SU-DHL-6 (cell line): ENCODE measurements at regions not wholly inside any gene's neighbourhood (a gene's known extent, or its start where the extent isn't known, plus 50 kb on each side); places are given as distances from the start of the nearest gene placed in this dataset.

Experiments used
- H2AFZ ChIP-seq: fragments of 200-600 bp; sonication (generic); 2 replicates; pipeline ENCODE4 v1.6.1; 2014; ENCODE audit warnings: low read depth, mild to moderate bottlenecking, moderate library complexity, mixed read lengths, antibody characterized with exemption, low read length; ENCODE audit not compliant: severe bottlenecking
- H3F3A ChIP-seq: fragments of 200-600 bp; shearing (Covaris generic); 2 replicates; pipeline ENCODE4 v1.6.0; 2016; ENCODE audit warnings: antibody characterized with exemption, mild to moderate bottlenecking; ENCODE audit not compliant: insufficient read depth
- H3K27ac ChIP-seq: fragments of 200-600 bp; sonication (generic); 2 replicates; pipeline ENCODE4 v1.5.1; 2016; ENCODE audit warnings: low read depth, mild to moderate bottlenecking, low read length, moderate library complexity, mixed read lengths
- H3K27me3 ChIP-seq: fragments of 200-600 bp; sonication (generic), shearing (Covaris generic); 2 replicates; pipeline ENCODE4 v1.6.0; 2014; ENCODE audit warnings: mild to moderate bottlenecking, low read length
- H3K36me3 ChIP-seq: fragments of 200-600 bp; sonication (generic); 2 replicates; pipeline ENCODE4 v1.6.1; 2014; ENCODE audit warnings: mild to moderate bottlenecking, low read length, mixed read lengths
- H3K4me2 ChIP-seq: fragments of 300-600, 200-600 bp; shearing (Covaris generic), sonication (generic); 2 replicates; pipeline ENCODE4 v1.6.0; 2014; ENCODE audit warnings: low read length, low read depth, mild to moderate bottlenecking; ENCODE audit not compliant: poor library complexity, severe bottlenecking
- H3K4me3 ChIP-seq: fragments of 200-600 bp; sonication (generic); 2 replicates; pipeline ENCODE4 v1.5.1; 2014; ENCODE audit warnings: antibody characterized with exemption, low read length, mild to moderate bottlenecking, mixed read lengths; ENCODE audit not compliant: insufficient read depth, poor library complexity, severe bottlenecking
- H3K79me2 ChIP-seq: fragments of 200-600 bp; sonication (generic); 2 replicates; pipeline ENCODE4 v1.6.1; 2014; ENCODE audit warnings: mild to moderate bottlenecking, low read length, moderate library complexity; ENCODE audit not compliant: insufficient read depth
- H3K9ac ChIP-seq: fragments of 200-600 bp; sonication (generic); 2 replicates; pipeline ENCODE4 v1.7.0; 2014; ENCODE audit warnings: mild to moderate bottlenecking, low read length
- H3K9me2 ChIP-seq: fragments of 200-600 bp; sonication (generic); replicated peaks from 2 replicates; pipeline ENCODE4 v1.6.1; 2014; ENCODE audit warnings: low read length; ENCODE audit not compliant: insufficient read depth
- H3K9me3 ChIP-seq: fragments of 200-600 bp; sonication (generic); 2 replicates; pipeline ENCODE4 v1.6.1; 2014; ENCODE audit warnings: low read length, mixed read lengths; ENCODE audit not compliant: insufficient read depth
- H4K20me1 ChIP-seq: fragments of 200-600 bp; sonication (generic); 2 replicates; pipeline ENCODE4 v1.6.1; 2014; ENCODE audit warnings: low read depth, mild to moderate bottlenecking, antibody characterized with exemption, low read length, moderate library complexity, mixed read lengths
- EZH2phosphoT487 ChIP-seq: fragments of 200-600 bp; sonication (generic), shearing (Covaris generic); conservative IDR thresholded peaks from 2 replicates; pipeline ENCODE4 v1.6.1; 2018; ENCODE audit warnings: mild to moderate bottlenecking, antibody characterized with exemption, low read length, moderate library complexity, mixed read lengths
- TF ChIP-seq, protein P1 (sequence below): fragments of 200-600 bp; sonication (generic); IDR thresholded peaks from one replicate; pipeline ENCODE4 v1.5.1; 2017; ENCODE audit warnings: antibody characterized with exemption, mild to moderate bottlenecking, low read length, moderate library complexity; ENCODE audit not compliant: insufficient read depth, poor library complexity, severe bottlenecking

DNA sequence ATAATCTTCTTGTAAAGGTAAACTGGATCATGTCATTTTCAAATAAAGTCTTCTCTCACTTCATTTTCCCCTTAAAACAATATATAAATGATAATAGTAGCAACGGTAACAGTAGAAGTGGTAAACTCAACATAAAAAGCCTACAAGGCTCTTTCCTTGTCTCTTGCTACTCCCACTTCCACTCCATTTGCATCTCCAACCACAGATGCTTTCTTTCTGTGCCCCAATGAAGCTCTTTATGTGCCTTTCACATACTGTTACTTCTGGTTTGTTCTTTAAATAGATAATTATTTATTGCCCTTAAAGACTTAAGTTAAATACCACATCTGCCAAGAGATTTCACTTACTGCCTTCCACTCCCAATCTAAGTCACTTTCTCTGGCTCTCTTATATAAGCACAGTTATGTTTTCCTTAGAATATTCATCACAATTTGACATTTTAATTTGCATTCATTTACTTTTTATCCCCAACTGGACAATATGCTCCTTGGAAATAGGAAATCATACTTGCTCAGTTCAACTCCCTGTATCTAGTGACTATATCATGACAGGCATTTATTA lies 149.9 kb downstream of the CRPPA start:
- Histone ChIP-seq H3K27ac (no peak overlapping the region), H3K79me2 (no peaks in the 10 kb centered on the region), H3K9me2 (no peaks in the 10 kb centered on the region), H3K27me3 (no peaks in the 10 kb centered on the region), H3K36me3 (no peaks in the 10 kb centered on the region), H3K4me2 (no peak overlapping the region), H2AFZ (no peak overlapping the region), H3F3A (no peaks in the 10 kb centered on the region), H4K20me1 (no peaks in the 10 kb centered on the region), H3K9ac (no peak overlapping the region), H3K9me3 (no peaks in the 10 kb centered on the region), H3K4me3 (no peak overlapping the region)
- no peak for TF ChIP-seq EZH2phosphoT487
- TF ChIP-seq, protein P1, sequence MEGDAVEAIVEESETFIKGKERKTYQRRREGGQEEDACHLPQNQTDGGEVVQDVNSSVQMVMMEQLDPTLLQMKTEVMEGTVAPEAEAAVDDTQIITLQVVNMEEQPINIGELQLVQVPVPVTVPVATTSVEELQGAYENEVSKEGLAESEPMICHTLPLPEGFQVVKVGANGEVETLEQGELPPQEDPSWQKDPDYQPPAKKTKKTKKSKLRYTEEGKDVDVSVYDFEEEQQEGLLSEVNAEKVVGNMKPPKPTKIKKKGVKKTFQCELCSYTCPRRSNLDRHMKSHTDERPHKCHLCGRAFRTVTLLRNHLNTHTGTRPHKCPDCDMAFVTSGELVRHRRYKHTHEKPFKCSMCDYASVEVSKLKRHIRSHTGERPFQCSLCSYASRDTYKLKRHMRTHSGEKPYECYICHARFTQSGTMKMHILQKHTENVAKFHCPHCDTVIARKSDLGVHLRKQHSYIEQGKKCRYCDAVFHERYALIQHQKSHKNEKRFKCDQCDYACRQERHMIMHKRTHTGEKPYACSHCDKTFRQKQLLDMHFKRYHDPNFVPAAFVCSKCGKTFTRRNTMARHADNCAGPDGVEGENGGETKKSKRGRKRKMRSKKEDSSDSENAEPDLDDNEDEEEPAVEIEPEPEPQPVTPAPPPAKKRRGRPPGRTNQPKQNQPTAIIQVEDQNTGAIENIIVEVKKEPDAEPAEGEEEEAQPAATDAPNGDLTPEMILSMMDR, result no peak

DNA sequence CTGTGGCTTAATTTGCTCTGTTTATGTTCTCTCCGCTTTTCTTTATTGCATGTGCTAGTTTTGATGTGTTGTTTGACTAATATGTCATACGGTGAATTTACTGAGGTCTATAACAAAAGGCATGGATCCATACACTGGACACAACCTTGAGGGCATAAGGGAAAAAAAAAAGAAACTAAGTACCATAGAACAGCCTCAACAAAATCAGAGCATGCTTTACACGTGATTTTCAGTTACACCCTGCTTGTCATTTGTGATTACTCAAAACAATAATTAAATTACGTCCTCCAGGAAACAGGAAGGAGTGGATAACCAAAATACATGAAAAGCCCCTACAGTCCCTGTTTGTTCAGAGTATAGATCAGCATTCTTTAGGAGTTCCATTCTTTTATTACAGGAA lies 150.5 kb downstream of the CRPPA start:
- Histone ChIP-seq H3K4me3 (no peak overlapping the region), H4K20me1 (no peaks in the 10 kb centered on the region), H3K27me3 (no peaks in the 10 kb centered on the region), H3F3A (no peaks in the 10 kb centered on the region), H3K9me2 (no peaks in the 10 kb centered on the region), H3K79me2 (no peaks in the 10 kb centered on the region), H3K36me3 (no peaks in the 10 kb centered on the region), H3K4me2 (no peak overlapping the region), H3K27ac (no peak overlapping the region), H2AFZ (no peak overlapping the region), H3K9ac (no peak overlapping the region), H3K9me3 (no peaks in the 10 kb centered on the region)
- TF ChIP-seq, protein P1, result no peak
- no peak for TF ChIP-seq EZH2phosphoT487

DNA sequence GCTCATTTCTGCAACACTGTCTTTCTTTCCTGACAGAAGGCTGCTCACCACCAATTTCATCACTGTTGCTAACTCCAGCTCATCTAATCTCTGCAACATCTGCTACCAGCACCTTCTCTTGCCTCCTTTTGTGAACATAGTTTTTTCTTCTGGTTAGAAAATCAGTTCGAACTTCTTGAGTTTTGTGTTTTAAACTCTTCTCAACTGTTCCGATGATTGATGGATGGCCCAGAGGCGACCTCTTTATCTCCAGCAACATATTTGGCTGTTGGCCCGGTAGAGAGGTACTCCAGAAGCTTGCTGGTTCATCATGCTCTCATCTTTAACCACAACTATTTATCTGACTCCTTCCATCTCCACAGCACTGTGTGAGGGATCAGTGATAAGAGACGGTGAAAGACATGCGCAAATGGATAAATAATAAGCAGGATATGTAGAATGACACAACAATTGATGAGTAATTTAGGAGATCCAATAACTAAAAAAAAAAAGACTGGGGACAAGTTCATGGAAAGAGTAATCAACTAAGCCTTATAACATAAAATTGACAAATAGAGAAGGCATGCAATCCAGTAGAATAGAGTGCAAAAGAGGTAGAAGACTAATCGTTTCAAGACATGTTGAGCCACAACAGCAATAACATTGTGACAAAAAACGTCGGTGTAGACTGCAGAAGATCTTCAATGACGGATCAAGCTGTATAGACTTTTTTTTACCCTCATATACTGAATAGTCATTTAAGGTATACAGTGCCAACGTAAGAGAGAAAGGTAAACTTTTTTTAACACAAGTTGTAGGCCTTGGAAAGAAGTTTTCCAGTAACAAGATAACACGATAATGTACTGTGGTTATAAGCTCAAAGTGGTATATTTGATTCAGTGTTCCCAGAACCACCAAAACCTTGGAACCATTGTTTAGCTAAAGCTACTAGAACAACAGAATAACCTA lies 152.2 kb downstream of the CRPPA start:
- Histone ChIP-seq H3K36me3 (no peaks in the 10 kb centered on the region), H3K79me2 (no peaks in the 10 kb centered on the region), H3K4me2 (no peak overlapping the region), H3K4me3 (no peak overlapping the region), H4K20me1 (no peaks in the 10 kb centered on the region), H3F3A (no peaks in the 10 kb centered on the region), H3K9ac (no peak overlapping the region), H3K27ac (no peak overlapping the region), H3K9me2 (no peaks in the 10 kb centered on the region), H3K9me3 (no peaks in the 10 kb centered on the region), H3K27me3 (no peaks in the 10 kb centered on the region), H2AFZ (no peak overlapping the region)
- TF ChIP-seq EZH2phosphoT487, result no peak
- TF ChIP-seq, protein P1, result no peak
